Fibroblast of lung (primary cell): ENCODE measurements at regions not wholly inside any gene's neighbourhood (a gene's known extent, or its start where the extent isn't known, plus 50 kb on each side); places are given as distances from the start of the nearest gene placed in this dataset.

Experiments used
- DNase-seq, 2 donors: peaks; one replicate each; pipeline versions ENCODE4 v3.0.0 to v3.0.0-alpha.2; 2010; ENCODE audit warnings: low read depth in 2 of 2
- H2AFZ ChIP-seq: 2 replicates; pipeline ENCODE4 v1.5.1; 2012; ENCODE audit warnings: low read length, control low read depth, inconsistent platforms
- H3K27ac ChIP-seq: 2 replicates; pipeline ENCODE4 v1.5.1; 2011; ENCODE audit warnings: low read length, control low read depth; ENCODE audit not compliant: insufficient read depth
- H3K27me3 ChIP-seq: 2 replicates; pipeline ENCODE4 v1.5.1; 2011; ENCODE audit warnings: mild to moderate bottlenecking, low read length; ENCODE audit not compliant: control insufficient read depth, insufficient read depth
- H3K36me3 ChIP-seq: 2 replicates; pipeline ENCODE4 v1.5.1; 2011; ENCODE audit warnings: low read length; ENCODE audit not compliant: control insufficient read depth, insufficient read depth
- H3K4me1 ChIP-seq: 2 replicates; pipeline ENCODE4 v1.5.1; 2011; ENCODE audit warnings: low read length; ENCODE audit not compliant: control insufficient read depth, insufficient read depth; ENCODE audit errors: extremely low read depth
- H3K4me2 ChIP-seq: 2 replicates; pipeline ENCODE4 v1.5.1; 2011; ENCODE audit warnings: low read length, control low read depth; ENCODE audit not compliant: insufficient read depth; ENCODE audit errors: extremely low read depth
- H3K4me3 ChIP-seq, 4 experiments: fragments of 200-600 bp in 1 of 4; sonication (generic) in 1 of 4; replicated peaks in 1 of 4; 2 replicates each; pipeline ENCODE4 v1.5.1; 2011 to 2016; ENCODE audit warnings: low read length in 4 of 4, low read depth in 3 of 4, mild to moderate bottlenecking in 3 of 4, control low read depth in 2 of 4, inconsistent platforms in 1 of 4, mixed read lengths in 1 of 4; ENCODE audit not compliant: insufficient read depth in 1 of 4; ENCODE audit errors: control extremely low read depth in 1 of 4
- H3K79me2 ChIP-seq: 2 replicates; pipeline ENCODE4 v1.5.1; 2012; ENCODE audit warnings: mild to moderate bottlenecking, low read length, inconsistent platforms; ENCODE audit not compliant: control insufficient read depth, insufficient read depth
- H3K9ac ChIP-seq: 2 replicates; pipeline ENCODE4 v1.5.1; 2011; ENCODE audit warnings: mild to moderate bottlenecking, low read length, control low read depth; ENCODE audit not compliant: insufficient read depth
- H3K9me3 ChIP-seq: 2 replicates; pipeline ENCODE4 v1.5.1; 2012; ENCODE audit warnings: low read depth, low read length; ENCODE audit not compliant: control insufficient read depth, insufficient read depth
- H4K20me1 ChIP-seq: 2 replicates; pipeline ENCODE4 v1.5.1; 2011; ENCODE audit warnings: low read length; ENCODE audit not compliant: control insufficient read depth, insufficient read depth; ENCODE audit errors: extremely low read depth
- EZH2 ChIP-seq: IDR thresholded peaks from 2 replicates; pipeline ENCODE4 v1.5.1; 2012; ENCODE audit warnings: low read length, control low read depth, mild to moderate bottlenecking; ENCODE audit errors: missing control alignments
- TF ChIP-seq, protein P1 (sequence below), 2 donors: IDR thresholded peaks in 1 of 2; conservative IDR thresholded peaks in 1 of 2; 1 replicate in 1 of 2; 2 replicates in 1 of 2; pipeline ENCODE4 v1.5.1; 2011 to 2012; ENCODE audit warnings: low read length in 2 of 2, control low read depth in 1 of 2, inconsistent platforms in 1 of 2, low read depth in 1 of 2, mild to moderate bottlenecking in 1 of 2

DNA sequence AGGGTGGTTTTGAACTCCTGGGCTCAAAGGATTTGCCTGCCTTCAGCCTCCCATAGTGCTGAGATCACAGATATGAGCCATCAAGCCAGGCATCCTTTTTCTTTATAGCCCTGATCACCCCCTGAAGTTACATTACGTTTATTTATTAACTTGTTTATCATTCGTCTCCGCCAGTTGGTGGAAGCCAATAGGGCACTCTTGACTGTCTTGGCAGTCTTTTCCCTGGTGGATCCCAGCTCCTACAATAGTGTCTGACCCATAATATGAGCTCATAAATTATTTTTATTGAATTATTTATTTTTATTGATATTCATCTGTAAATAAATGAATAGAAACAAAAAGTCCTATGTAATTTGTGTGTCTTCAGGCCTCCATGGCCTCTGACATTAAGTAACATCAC is 484.3 kb upstream of the FAT1 start:
- Histone ChIP-seq H3K9ac (no peak overlapping the region), H3K27me3 (no peaks in the 10 kb centered on the region), H3K4me3 (no peak overlapping the region), H2AFZ (no peak overlapping the region), H3K9me3 (no peaks in the 10 kb centered on the region), H3K4me2 (no peak overlapping the region), H3K36me3 (no peaks in the 10 kb centered on the region), H3K27ac (no peak overlapping the region), H3K4me1 (no peaks in the 10 kb centered on the region), H4K20me1 (no peaks in the 10 kb centered on the region), H3K79me2 (no peaks in the 10 kb centered on the region)
- no peak for DNase-seq
- no peak for TF ChIP-seq EZH2
- TF ChIP-seq, protein P1, sequence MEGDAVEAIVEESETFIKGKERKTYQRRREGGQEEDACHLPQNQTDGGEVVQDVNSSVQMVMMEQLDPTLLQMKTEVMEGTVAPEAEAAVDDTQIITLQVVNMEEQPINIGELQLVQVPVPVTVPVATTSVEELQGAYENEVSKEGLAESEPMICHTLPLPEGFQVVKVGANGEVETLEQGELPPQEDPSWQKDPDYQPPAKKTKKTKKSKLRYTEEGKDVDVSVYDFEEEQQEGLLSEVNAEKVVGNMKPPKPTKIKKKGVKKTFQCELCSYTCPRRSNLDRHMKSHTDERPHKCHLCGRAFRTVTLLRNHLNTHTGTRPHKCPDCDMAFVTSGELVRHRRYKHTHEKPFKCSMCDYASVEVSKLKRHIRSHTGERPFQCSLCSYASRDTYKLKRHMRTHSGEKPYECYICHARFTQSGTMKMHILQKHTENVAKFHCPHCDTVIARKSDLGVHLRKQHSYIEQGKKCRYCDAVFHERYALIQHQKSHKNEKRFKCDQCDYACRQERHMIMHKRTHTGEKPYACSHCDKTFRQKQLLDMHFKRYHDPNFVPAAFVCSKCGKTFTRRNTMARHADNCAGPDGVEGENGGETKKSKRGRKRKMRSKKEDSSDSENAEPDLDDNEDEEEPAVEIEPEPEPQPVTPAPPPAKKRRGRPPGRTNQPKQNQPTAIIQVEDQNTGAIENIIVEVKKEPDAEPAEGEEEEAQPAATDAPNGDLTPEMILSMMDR (conservative IDR thresholded peaks at IDR 0.05 in 1 of 2, IDR thresholded peaks at IDR 0.05 in 1 of 2; ENCODE audit: low read depth in 1 of 2, low read length in 2 of 2): no peak

GRCh38 chr4:187208651-187209050 is 485.0 kb upstream of the FAT1 start:
- DNase-seq: no peak
- no peaks in the 10 kb centered on the region for H4K20me1 ChIP-seq
- no peaks in the 10 kb centered on the region for H3K9me3 ChIP-seq
- no peaks in the 10 kb centered on the region for H3K36me3 ChIP-seq
- H3K4me1 ChIP-seq: no peaks in the 10 kb centered on the region
- H3K4me3 ChIP-seq: no peak overlapping the region
- no peak overlapping the region for H2AFZ ChIP-seq
- H3K79me2 ChIP-seq: no peaks in the 10 kb centered on the region
- no peak for TF ChIP-seq EZH2
- TF ChIP-seq, protein P1 (conservative IDR thresholded peaks at IDR 0.05 in 1 of 2, IDR thresholded peaks at IDR 0.05 in 1 of 2; ENCODE audit: low read depth in 1 of 2, low read length in 2 of 2): no peak
- no peak overlapping the region for H3K9ac ChIP-seq
- no peak overlapping the region for H3K4me2 ChIP-seq
- H3K27ac ChIP-seq: no peak overlapping the region
- H3K27me3 ChIP-seq: no peaks in the 10 kb centered on the region

- Histone ChIP-seq H2AFZ (peak overlapping the region; percentile 46), H3K4me3 (no peak overlapping the region), H3K4me2 (peak overlapping the region; percentile 25), H4K20me1 (no peaks in the 10 kb centered on the region), H3K79me2 (no peaks in the 10 kb centered on the region), H3K4me1 (no peaks in the 10 kb centered on the region), H3K9me3 (no peaks in the 10 kb centered on the region), H3K9ac (no peak overlapping the region), H3K27me3 (no peaks in the 10 kb centered on the region), H3K36me3 (no peaks in the 10 kb centered on the region), H3K27ac (no peak overlapping the region)
- DNase-seq: peak; percentile 77 to 89
- TF ChIP-seq, protein P1 (conservative IDR thresholded peaks at IDR 0.05 in 1 of 2, IDR thresholded peaks at IDR 0.05 in 1 of 2; ENCODE audit: low read depth in 1 of 2, low read length in 2 of 2): no peak
- no peak for TF ChIP-seq EZH2
These were observed 486.4 kb upstream of the FAT1 start for GRCh38 chr4:187209921-187210613.
